ENCODE measurements at regions not wholly inside any gene's neighbourhood (a gene's known extent, or its start where the extent isn't known, plus 50 kb on each side); places are given as distances from the start of the nearest gene placed in this dataset.

DNA sequence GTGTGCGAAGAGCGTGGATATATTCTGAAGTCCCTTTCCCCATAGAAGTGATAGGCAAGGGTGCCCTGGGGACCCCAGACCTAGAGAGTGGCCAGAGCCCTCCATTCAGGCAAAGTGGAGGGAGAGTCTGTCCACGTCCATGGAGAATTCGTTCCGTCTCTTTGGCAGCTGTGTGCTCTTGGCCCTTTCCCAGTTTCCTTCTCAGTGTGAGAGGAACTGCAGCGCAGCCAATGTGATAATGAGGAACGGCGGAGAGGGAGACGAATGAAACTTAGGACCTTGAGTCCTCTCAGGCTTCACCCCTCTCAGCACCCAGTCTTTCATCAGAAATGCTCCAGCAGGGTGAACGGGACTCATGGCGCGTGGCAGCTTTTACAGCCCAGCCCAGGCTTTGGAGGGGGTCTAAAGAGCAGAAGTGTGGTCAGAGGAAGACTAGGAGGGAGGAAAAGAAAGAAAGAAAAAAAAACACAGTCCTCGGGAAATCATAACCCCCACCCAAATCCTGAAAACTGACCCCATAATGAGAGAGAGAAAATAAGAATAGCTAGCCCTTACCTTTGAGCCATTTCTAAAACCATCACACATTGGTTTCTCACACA, 95.0 kb upstream of the RIOK3 start:
- TF ChIP-seq FOXM1 (IDR thresholded peaks at IDR 0.05; ENCODE audit: low read depth) (no peak), FOXM1 (CRISPR knock-in tag; IDR thresholded peaks at IDR 0.05; ENCODE audit: low read depth) (no peak), BMI1 (IDR thresholded peaks at IDR 0.05; ENCODE audit: low read length) (no peak), CEBPB (tag; IDR thresholded peaks at IDR 0.05) (no peak), ZKSCAN8 (CRISPR knock-in tag; IDR thresholded peaks at IDR 0.05) (no peak), ZNF311 (CRISPR knock-in tag; IDR thresholded peaks at IDR 0.05) (no peak), NEUROD1 (IDR thresholded peaks at IDR 0.05; ENCODE audit: borderline replicate concordance, low read depth, low read length, partially characterized antibody) (no peak)

Measured in K562 (cell line).